Stimulated activated CD4-positive, alpha-beta T cell treated with anti-CD3 and anti-CD28 coated beads, Interleukin-4, amount 100 ng/mL, for 4 hours (primary cell): ENCODE measurements at regions not wholly inside any gene's neighbourhood (a gene's known extent, or its start where the extent isn't known, plus 50 kb on each side); places are given as distances from the start of the nearest gene placed in this dataset.
"Not testable (repeated sequence)": the region's sequence is repeated elsewhere in the genome, so short reads cannot be mapped to it uniquely, and the experiment has no call there.

Experiments
- DNase-seq, 2 experiments: peaks; one replicate each; pipeline ENCODE4 v3.0.0-alpha.2; 2020

GRCh38 chr5:7244208-7244607, 151.7 kb upstream of the ADCY2 start:
- no peak for DNase-seq

- no peak for DNase-seq
These were observed 150.8 kb upstream of the ADCY2 start for GRCh38 chr5:7245121-7245651.

GRCh38 chr5:7246287-7246686, 149.7 kb upstream of the ADCY2 start:
- DNase-seq, result no peak

GRCh38 chr5:7250004-7250403, 145.9 kb upstream of the ADCY2 start:
- no peak for DNase-seq

- DNase-seq, result no peak
These were observed 145.3 kb upstream of the ADCY2 start for GRCh38 chr5:7250611-7251010.

- DNase-seq, result no peak
These were observed 144.8 kb upstream of the ADCY2 start for GRCh38 chr5:7251132-7251531.

- no peak for DNase-seq
These were observed 134.9 kb upstream of the ADCY2 start for GRCh38 chr5:7261049-7261448.

- no peak for DNase-seq
These were observed 134.0 kb upstream of the ADCY2 start for GRCh38 chr5:7261900-7262299.

GRCh38 chr5:7263398-7264015, 132.4 kb upstream of the ADCY2 start:
- DNase-seq, result not testable (repeated sequence)

- DNase-seq, result not testable (repeated sequence)
These were observed 130.2 kb upstream of the ADCY2 start for GRCh38 chr5:7265776-7266175.

- not testable (repeated sequence) for DNase-seq
These were observed 127.2 kb upstream of the ADCY2 start for GRCh38 chr5:7268722-7269121.

- DNase-seq, result no peak
These were observed 126.2 kb upstream of the ADCY2 start for GRCh38 chr5:7269591-7270274.

- DNase-seq, result no peak
These were observed 124.4 kb upstream of the ADCY2 start for GRCh38 chr5:7271435-7272084.

GRCh38 chr5:7272408-7272965, 123.5 kb upstream of the ADCY2 start:
- no peak for DNase-seq

- no peak for DNase-seq
These were observed 121.7 kb upstream of the ADCY2 start for GRCh38 chr5:7274203-7274602.

GRCh38 chr5:7289634-7290033, 106.3 kb upstream of the ADCY2 start:
- DNase-seq, result not testable (repeated sequence)

GRCh38 chr5:7297821-7298220, 98.1 kb upstream of the ADCY2 start:
- not testable (repeated sequence) for DNase-seq

GRCh38 chr5:7299731-7300130, 96.2 kb upstream of the ADCY2 start:
- DNase-seq, result not testable (repeated sequence)

GRCh38 chr5:7305000-7305674, 90.8 kb upstream of the ADCY2 start:
- not testable (repeated sequence) for DNase-seq

GRCh38 chr5:7306556-7306955, 89.4 kb upstream of the ADCY2 start:
- peak in 1 of 2 experiments; percentile 13 for DNase-seq

GRCh38 chr5:7307709-7308108, 88.2 kb upstream of the ADCY2 start:
- DNase-seq, result not testable (repeated sequence)

GRCh38 chr5:7309715-7310114, 86.2 kb upstream of the ADCY2 start:
- DNase-seq, result not testable (repeated sequence)

GRCh38 chr5:7310656-7311055, 85.3 kb upstream of the ADCY2 start:
- not testable (repeated sequence) for DNase-seq
